NCI-H128 (cell line): ENCODE measurements at regions not wholly inside any gene's neighbourhood (a gene's known extent, or its start where the extent isn't known, plus 50 kb on each side); places are given as distances from the start of the nearest gene placed in this dataset.

Source experiments
- DNase-seq: peaks from one replicate; lab custom pipeline; 2025; ENCODE audit not compliant: unreplicated experiment; lab: John Stamatoyannopoulos, UW

GRCh38 chr12:75908961-75909605, 122.5 kb downstream of the PHLDA1 start:
- no peak for DNase-seq

- DNase-seq = no peak
Observed at GRCh38 chr12:75905922-75906321, 125.7 kb downstream of the PHLDA1 start.

- no peak for DNase-seq
Observed at GRCh38 chr12:75900781-75901254, 130.8 kb downstream of the PHLDA1 start.

GRCh38 chr12:75900226-75900625, 131.3 kb downstream of the PHLDA1 start:
- no peak for DNase-seq

GRCh38 chr12:75894965-75895754, 136.4 kb downstream of the PHLDA1 start:
- DNase-seq = no peak

GRCh38 chr12:75893765-75894164, 137.8 kb downstream of the PHLDA1 start:
- no peak for DNase-seq

- DNase-seq = no peak
Observed at GRCh38 chr12:75892731-75893408, 138.7 kb downstream of the PHLDA1 start.

GRCh38 chr12:75891072-75891471, 140.5 kb downstream of the PHLDA1 start:
- DNase-seq = no peak

GRCh38 chr12:75890660-75891059, 140.9 kb downstream of the PHLDA1 start:
- DNase-seq = no peak

- no peak for DNase-seq
Observed at GRCh38 chr12:75890141-75890540, 141.4 kb downstream of the PHLDA1 start.

GRCh38 chr12:75888874-75889613, 142.5 kb downstream of the PHLDA1 start:
- DNase-seq = no peak

- no peak for DNase-seq
Observed at GRCh38 chr12:75888399-75888798, 143.2 kb downstream of the PHLDA1 start.

GRCh38 chr12:75887979-75888378, 143.6 kb downstream of the PHLDA1 start:
- no peak for DNase-seq

- DNase-seq = no peak
Observed at GRCh38 chr12:75884465-75884985, 147.1 kb downstream of the PHLDA1 start.

GRCh38 chr12:75883241-75883640, 148.3 kb downstream of the PHLDA1 start:
- DNase-seq = no peak

- DNase-seq = no peak
Observed at GRCh38 chr12:75882421-75882820, 149.2 kb downstream of the PHLDA1 start.

GRCh38 chr12:75881920-75882319, 149.7 kb downstream of the PHLDA1 start:
- DNase-seq = no peak

- no peak for DNase-seq
Observed at GRCh38 chr12:75877763-75878621, 153.6 kb downstream of the PHLDA1 start.

- no peak for DNase-seq
Observed at GRCh38 chr12:75876832-75877762, 154.5 kb downstream of the PHLDA1 start.
